ENCODE measurements at regions not wholly inside any gene's neighbourhood (a gene's known extent, or its start where the extent isn't known, plus 50 kb on each side); places are given as distances from the start of the nearest gene placed in this dataset.
"Not testable (repeated sequence)": the region's sequence is repeated elsewhere in the genome, so short reads cannot be mapped to it uniquely, and the experiment has no call there.

GRCh38 chr2:40955635-40956034, 503.7 kb upstream of the SLC8A1 start:
- peak in 1 of 3 experiments; percentile 30 for DNase-seq

GRCh38 chr2:40957508-40957907, 505.6 kb upstream of the SLC8A1 start:
- DNase-seq, result no peak

GRCh38 chr2:40962026-40962425, 510.1 kb upstream of the SLC8A1 start:
- DNase-seq, result no peak

GRCh38 chr2:40964509-40965250, 512.8 kb upstream of the SLC8A1 start:
- DNase-seq, result no peak

DNA sequence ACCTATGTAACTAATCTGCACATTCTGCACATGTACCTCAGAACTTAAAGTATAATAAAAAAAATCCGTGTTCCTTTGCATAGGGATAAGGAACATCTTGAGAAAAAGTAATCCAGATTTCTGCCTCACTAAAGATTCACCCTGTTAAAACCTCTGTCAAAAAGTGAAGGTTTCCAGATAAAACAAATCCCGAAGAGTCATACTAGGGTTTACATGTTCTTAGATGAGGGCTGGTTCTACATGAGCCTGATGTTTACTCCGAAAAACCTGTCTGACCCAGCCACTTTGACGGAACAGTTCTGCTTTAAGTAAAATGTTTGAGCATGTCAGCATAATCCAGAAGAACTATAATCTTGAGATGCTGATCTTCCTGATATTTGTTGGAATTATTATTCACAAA, 515.6 kb upstream of the SLC8A1 start:
- no peak for DNase-seq

GRCh38 chr2:40975151-40975550, 523.3 kb upstream of the SLC8A1 start:
- peak in 2 of 3 experiments; percentile 39 to 89 for DNase-seq

DNA sequence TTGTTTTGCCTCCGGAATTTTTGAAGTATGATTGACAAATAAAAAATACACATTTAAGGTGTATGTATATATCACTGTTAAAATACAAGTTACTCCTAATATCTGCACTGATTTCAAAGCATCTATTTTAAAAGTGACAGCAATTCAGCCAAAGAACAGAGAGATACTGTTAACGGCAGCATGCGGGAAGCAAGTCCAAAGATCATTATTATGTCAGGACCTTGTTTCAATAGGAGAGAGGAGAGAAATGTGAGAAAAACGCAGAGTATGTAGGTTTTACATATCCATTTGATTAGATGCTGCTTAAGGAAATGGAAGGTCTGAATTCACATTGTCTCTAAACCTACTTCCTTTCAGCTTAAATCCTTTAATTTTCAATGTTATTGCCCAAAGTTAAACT, 545.5 kb upstream of the SLC8A1 start:
- DNase-seq, result no peak

- peak in 2 of 3 experiments; percentile 78 to 96 for DNase-seq
These were observed 548.5 kb upstream of the SLC8A1 start for GRCh38 chr2:41000374-41000773.

DNA sequence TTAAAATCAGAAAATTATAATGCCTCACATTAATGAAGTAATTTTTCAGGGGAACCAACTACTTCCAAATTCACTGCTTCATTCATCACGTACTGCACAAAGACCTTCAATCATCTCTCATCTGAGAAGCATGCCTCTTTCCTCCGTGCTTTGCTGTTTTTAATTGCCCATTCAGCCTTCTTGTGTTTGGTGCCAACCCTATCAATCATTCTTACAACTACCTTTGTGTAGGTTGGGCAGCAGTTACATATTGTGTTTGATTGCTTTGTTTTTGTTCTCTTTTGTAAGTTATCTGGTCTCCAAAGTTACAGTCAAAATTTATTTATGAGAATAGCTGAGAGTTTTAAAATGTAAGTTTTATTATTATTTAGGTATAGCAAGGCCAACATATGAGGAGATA, 549.0 kb upstream of the SLC8A1 start:
- peak; percentile 28 to 99 (median 82) for DNase-seq

DNA sequence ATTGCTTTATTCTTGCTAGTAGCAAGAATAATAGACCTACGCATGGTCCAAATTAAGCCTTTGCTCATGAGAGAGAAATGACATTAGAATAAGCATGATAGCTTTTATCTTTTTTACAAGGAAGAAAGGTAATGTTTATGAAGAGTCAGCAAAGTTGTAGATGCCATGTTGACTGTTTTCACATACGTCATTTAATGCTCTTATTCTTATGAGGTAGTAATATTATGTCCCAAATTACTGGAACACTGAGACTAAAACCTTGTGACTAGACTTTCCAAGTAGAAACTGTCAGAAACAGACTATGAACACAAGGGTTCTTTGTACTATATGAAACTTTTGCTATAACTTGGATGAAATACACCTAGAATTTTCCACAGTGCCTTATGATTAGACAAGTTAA, 552.8 kb upstream of the SLC8A1 start:
- DNase-seq, result no peak

- DNase-seq, result no peak
These were observed 568.5 kb upstream of the SLC8A1 start for GRCh38 chr2:41020358-41020757.

- DNase-seq, result no peak
These were observed 572.9 kb upstream of the SLC8A1 start for GRCh38 chr2:41024816-41025215.

- no peak for DNase-seq
These were observed 574.7 kb upstream of the SLC8A1 start for GRCh38 chr2:41026613-41027012.

GRCh38 chr2:41027095-41027494, 575.2 kb upstream of the SLC8A1 start:
- no peak for DNase-seq

DNA sequence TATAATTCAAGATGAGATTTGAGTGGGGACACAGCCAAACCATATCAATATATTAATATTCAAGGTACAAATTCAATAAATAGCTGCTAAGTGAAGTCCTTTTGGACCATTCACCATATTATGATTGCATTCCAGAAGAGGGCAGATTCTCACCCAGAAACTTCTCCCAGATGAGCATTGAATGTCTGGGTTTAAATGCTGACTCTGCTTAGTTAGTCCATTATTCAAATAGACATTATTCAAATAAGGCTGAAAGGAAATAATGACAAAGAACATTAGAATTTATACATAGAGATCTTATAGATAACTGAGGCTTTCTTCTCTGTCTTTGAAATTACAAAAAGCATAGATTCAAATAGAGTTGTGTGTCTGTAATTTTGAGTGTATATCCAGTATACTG, 579.4 kb upstream of the SLC8A1 start:
- DNase-seq, result no peak

DNA sequence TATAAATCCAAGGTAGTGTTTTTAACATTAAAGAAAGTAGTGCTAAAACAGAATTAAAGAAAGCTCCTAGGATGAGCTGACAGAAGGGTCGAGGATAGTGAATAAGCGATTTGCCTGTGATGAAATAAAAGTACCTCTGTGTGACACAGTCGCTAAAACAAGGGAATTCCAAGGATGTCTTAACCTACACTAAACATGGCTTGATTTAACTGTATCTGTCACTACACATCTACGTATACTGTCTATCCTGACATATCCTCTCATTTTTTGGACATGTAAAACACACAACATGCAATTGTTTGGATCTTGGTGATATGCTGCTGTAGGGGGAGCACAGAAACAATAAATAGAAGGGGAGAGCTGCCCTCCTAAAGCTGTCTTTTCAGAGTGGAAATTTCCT, 580.8 kb upstream of the SLC8A1 start:
- no peak for DNase-seq

DNA sequence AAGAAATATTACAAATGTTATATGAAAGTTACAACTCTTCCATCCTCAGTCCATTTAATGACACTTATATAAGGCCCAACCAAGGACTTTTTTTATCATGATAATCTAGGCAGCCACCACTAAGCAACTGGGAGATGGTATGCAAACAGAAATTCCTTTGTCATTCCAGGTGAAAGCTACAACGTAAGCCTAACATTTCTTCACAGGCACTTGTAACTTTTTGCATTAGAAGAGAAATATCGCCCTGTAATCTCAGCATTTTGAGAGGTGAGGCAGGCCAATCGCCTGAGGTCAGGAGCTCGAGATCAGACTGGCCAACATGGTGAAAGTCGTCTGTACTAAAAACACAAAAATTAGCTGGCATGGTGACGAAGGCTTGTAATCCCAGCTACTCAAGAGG, 581.2 kb upstream of the SLC8A1 start:
- no peak for DNase-seq

DNA sequence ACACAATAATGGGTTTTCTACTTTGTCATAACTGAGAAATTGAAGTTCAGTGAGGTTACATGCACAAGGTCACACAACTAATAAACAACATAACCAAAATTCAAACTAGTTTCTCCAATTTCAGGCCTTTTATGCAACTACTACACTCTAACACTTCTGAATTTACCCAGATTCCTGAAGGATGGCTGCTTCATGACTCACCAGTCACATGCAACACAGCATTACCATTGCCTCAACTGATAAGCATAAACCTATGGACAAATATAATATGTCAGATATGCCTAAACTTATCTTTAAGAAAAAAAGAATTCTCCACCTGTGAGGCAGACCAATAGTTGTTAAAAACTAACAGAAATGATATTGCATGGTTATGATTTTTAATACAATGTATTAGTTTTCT, 586.5 kb upstream of the SLC8A1 start:
- no peak for DNase-seq

- not testable (repeated sequence) for DNase-seq
These were observed 587.9 kb upstream of the SLC8A1 start for GRCh38 chr2:41039750-41040149.

- DNase-seq, result no peak
These were observed 589.1 kb upstream of the SLC8A1 start for GRCh38 chr2:41040782-41041520.

DNA sequence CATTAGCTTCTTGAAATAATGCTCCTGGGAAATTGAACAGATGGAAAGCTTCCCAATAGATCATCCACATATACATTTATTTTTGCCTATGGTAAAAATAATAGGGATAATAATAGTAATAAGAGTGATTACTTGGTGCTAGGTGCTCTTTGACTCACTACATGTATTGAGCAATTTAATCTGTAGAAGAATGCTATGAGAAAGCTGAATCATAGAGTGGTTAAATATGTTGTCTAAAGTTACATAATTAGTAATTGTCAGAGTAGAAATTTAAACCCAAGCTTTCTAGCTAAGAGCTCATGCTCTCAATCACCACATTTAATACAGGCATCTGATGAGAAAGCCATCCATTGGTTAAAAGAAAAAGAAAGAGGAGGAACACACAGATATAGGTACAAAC, 590.5 kb upstream of the SLC8A1 start:
- no peak for DNase-seq

DNA sequence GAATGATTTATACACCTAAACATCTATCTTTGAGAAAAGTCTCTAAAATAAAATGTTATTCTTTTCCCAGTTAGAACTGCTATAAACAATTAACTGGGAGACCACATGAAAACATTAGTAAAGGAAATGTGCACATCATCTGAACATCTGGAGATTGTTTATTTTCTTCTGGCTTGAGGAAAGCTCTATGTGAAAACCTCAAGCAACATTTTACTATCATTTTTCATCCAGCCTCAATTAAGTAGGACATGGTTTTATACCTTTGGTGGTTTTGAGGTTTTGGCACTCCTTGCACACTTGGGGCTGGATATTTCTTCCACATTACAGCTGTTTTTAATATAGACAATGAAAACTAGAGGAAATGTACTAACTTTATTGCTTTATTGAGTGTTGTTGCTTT, 609.5 kb upstream of the SLC8A1 start:
- DNase-seq, result no peak

GRCh38 chr2:41062336-41062735, 610.4 kb upstream of the SLC8A1 start:
- no peak for DNase-seq

- DNase-seq, result no peak
These were observed 614.3 kb upstream of the SLC8A1 start for GRCh38 chr2:41066168-41066567.

GRCh38 chr2:41068740-41069139, 616.9 kb upstream of the SLC8A1 start:
- DNase-seq, result peak; percentile 29 to 88 (median 30)

All from NCI-H1417 (cell line).